SK-N-DZ (cell line): ENCODE measurements at regions not wholly inside any gene's neighbourhood (a gene's known extent, or its start where the extent isn't known, plus 50 kb on each side); places are given as distances from the start of the nearest gene placed in this dataset.

Experiments
- DNase-seq: peaks from one replicate; pipeline ENCODE4 v3.0.0-alpha.2; 2015; ENCODE audit warnings: low spot score

DNA sequence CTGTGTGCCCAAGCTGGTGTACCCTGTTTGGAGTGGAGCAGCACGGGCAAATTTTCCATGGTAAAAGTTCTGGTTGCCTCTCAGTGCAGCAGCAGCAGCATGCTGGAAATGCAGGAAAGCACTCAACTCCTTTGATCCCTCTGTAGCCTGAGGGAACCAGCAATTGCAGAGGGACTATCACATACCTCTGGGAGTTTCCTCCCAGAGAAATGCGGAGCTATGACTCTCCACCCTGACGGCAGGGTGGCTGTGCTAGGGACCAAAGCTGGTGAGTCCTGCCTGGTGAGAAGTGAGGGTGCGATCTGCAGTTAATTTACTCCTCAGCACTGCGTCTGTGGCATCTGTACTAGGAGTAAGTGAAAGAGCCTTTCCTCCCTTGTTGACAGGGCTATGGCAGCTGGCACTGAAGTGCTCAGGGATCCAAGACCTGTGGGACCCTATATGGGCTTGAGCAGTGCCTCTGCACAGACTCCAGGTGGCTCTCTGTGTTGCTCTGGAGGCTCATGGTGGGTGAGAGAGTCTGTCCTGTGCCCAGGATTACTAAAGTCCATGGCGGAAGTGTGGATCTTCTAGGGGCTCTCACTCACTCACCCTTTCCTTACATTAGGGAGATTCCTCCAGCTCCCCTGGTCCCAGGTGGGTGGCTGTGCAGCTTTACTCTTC, 601.2 kb upstream of the TYRP1 start:
- DNase-seq, result no peak

DNA sequence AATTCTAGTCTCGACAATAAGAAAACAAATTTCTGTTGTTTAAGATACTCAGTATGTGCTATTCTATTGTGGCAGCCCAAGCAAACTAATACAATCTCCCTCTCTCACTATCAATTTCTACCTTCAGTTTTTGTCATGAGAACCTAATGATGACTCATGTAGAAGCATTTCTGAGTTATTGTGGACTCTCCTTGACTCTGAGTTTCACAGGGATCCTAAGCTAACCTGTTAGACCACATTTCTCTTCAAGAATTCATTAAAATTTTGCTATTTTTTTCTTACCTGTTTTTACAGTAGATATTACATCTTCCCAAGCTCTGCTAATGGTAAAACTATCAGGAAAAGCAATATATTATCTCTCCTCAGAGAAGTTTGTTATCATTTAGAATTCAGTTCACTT, 599.1 kb upstream of the TYRP1 start:
- DNase-seq, result no peak

DNA sequence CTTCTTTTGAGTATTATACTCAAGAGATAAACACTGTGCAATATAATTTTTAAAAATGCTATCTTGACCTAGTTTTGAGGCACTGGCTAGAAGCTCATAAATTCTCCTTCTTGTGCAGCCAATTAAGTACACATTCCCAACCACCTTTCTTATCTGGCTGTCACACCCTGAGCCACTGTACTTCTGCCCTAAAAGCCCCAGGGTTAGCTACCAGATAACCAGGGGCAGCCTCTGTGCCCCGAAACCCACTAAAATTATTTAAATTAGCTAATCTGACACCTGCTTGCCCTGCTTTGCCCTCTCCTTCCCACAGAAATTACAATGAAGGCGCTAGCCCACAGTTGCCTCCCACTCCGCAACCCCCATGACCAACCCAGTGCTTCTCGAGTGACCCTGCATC, 597.3 kb upstream of the TYRP1 start:
- no peak for DNase-seq

DNA sequence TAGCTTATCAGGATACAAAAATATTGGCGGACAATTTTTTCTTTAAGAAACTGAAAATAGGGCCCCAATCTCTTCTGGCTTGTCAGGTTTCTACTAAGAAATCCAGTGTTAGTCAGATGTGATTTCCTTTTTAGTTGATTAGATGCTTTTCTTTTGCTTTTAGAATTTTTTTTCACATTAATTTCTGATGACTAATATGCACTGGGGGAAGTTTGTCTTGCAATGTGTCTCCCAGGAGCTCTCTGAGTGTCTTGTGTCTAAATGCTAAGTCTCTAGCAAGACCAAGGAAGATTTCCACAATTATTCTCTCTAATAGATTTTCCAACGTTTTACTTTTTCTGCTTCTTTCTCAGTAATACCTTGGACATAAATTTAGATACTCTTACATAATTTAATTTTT, 559.8 kb upstream of the TYRP1 start:
- DNase-seq, result no peak

DNA sequence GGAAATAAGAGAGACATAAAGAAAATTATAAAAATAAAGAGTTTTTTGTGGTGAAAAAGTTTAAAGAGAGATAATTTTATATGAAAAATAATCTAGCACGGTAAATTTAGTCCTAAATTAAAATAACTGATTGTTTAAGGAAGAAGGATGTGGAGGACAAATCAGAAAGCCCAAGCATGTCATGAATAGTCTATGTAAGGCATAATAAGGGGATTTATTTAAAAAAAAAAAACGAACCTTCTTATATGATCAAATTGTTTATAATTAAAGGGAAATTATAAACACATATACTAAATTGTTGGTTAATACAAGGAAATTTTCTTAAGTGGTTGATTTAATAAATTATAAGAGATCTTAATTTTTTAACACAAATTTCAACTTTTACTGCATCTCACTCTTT, 551.8 kb upstream of the TYRP1 start:
- DNase-seq, result no peak

DNA sequence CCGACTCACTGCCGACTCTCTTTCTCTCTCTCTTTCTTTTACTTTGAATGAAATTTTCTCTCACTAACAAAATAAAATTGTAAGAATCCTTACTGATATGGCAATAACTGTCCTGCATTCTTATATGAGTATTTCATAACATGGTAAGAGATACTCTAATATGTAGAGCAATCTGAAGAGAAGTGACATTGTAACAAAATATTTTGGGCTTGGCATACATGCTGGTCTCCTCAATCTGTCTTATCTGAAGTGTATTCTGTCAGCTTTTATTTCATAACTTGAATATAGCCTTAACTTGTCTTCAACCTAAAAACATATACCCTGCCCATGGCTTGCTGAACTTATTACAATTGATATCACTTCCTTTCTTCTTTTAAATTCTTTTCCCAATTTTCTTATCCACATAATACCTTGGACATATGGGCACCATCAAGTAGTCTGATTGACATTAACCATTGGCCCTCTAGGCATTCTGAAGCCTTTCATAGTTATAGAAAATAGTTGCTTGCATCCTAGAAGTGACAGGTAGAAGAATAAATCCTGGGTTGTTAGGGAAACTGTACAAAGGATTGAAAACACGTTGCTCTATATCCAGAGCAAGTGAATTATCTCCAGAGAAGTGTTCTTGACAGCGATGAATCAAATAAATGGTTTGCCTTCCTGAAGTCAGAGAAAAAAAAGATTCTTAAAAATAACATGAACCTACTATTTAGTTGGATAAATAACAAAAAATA, 537.6 kb upstream of the TYRP1 start:
- DNase-seq, result no peak

DNA sequence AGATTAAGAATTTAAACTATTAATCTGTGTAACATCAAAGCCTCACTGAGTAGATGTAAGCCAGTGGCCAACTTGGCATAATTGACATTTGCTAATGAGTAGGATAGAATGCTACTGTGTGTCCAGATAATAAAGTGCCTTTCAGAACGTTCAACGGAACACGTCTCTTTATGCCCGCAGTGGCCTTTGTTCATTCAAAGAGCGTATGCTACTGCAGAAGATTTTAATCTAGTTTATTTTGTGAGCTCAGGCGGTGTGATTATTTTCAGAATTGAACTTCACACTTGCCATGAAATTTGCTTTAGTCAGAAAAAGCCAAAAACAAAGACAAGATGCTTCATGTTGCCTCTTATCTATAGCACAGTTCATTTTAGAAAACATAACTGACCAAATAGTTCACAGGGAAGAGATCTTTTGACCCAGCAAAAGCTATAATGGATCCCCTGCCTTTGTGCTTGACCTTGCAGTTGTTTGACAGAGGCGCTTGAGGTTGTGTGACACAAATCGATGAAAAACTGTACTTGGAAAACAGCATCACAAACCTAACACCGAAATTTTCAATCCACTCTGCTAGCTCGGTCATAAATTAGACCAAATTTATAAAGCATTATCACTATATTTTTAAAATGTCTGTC, 530.9 kb upstream of the TYRP1 start:
- no peak for DNase-seq

DNA sequence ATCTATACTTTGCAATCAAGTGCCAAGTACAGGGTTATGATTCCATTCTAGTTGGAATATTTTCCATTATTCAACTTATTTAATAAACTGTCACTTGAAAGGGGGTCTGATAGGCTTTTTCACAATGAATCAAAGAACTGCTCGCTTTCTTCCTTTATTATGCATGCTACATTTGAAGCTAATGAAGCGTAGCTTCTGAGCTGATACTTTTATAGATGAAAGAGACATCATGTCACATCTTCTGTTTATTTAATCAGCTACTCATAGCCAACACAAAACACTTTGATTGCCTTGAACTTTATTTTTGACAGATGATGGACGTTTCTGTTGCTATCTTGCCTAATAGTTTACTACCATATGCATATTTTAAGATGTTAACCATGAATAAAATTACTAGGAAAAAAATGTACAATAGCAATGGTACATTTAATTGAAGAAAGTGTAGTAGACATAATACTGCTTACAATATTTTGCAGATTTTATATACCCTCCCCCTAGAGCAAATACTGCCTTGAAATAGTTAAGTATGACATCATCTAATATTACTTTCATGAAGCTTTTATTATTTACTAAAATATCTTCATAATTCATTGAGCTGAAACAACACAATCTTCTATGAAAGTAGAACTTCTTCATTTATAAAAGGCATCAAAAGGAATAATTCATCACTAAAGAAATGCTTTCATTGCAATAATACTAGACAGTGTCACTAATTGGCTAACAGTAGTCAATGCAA, 529.3 kb upstream of the TYRP1 start:
- DNase-seq, result no peak

DNA sequence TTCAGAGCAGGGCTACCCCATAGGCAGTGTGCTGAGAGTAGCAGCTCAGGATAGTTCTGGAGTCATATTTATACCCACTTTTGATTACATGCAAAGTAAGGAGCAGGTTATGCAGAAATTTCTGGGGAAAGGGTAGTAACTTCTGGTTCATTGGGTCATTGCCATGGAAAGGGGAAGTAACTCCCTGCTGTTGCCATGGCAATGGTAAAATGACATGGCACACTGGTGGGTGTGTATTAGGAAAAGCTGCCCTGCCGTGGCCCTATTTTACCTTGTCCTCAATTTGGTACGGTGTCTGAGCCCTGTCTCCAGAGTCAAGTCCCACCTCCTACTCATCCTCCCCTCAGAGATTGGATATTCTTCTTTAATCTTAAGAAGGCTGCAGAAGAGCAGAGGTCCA, 526.7 kb upstream of the TYRP1 start:
- DNase-seq, result no peak

DNA sequence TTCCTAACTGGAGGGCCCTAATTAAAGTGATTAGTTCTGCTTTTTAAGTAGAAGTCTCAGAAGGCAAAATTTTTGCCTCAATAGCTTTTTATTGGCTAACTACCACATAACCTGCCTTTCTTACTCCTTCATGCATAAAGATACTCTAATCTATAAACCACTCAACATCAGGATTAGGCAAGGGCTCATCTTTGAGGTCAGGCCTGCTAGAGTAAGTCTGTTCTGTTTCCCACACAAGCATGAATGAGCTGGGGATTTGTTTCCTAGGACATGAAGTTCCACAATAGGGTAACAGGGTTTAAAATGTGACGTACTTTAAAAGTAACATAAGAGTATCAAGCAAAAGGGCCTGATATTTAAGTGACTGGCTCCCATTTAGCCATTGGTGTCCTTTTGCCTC, 522.7 kb upstream of the TYRP1 start:
- no peak for DNase-seq

DNA sequence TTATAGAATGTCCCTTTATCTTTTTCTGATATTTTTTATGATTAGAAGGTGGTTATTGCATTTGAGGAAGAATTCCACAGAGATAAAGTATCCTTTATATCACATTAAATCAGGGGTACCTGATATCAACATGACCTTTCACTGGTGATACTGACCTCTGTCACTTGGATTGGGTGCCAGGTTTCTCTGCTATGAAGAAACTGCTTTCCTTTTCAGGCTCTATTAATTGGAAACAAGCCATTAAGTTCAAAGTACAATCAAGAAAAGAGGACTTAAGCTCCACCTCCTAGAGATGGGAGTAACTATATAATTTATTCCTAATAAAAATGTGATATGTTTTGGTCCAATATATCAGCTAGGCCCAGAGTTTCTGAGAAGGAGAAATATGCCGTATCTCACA, 514.6 kb upstream of the TYRP1 start:
- no peak for DNase-seq

DNA sequence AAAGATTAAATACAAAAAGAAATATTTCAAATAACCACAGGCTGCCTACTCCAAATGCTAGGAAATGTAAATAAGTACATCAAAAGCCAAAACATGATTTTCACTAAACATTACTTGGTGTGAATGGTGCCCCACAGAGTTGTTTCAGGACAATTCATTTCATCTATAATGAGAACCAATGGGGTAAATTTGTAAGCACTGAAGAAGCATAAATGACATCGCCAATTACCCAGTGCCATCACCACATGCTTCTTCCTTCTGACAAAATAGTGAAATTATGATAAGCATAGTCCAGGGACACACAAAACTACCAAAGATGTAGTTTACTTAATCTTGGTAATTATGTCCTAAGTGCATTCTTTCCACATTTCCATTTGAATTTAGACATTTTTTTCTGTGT, 510.4 kb upstream of the TYRP1 start:
- DNase-seq, result no peak

DNA sequence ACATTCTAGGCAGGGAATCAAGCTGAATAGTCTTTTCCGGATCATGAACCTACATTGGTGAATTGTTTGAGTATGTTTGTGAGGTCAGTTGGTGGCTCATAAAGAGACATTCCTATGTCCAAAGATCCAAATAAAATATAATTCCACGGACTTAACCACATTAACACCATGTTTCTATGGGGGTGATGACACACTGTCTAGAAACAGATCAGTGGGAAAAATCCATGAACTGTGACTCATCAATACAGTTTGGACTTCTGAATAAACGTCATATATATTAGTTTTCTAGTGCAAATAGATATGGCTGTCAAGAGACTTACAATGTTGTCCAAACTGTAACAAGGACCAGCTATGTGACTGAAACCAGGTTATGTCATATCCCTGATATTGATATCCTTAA, 509.9 kb upstream of the TYRP1 start:
- no peak for DNase-seq

DNA sequence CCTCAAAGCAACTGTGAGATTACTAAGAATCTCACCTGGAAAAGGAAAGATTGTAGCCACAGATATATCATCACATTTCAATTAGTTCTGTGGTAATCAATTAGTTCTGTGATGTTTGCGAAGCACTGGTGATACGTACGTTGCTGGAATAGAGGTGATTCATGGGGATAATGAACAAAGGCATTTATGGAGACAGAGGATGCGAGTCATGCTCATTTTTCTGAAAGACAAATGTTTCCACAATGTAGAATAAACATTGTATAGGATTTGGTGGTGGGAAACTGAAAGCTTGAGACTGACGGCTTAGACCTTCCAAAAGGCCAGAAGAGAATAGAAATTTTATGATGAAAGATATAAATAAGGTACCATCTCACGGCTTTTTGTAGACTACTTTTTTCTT, 507.3 kb upstream of the TYRP1 start:
- no peak for DNase-seq

DNA sequence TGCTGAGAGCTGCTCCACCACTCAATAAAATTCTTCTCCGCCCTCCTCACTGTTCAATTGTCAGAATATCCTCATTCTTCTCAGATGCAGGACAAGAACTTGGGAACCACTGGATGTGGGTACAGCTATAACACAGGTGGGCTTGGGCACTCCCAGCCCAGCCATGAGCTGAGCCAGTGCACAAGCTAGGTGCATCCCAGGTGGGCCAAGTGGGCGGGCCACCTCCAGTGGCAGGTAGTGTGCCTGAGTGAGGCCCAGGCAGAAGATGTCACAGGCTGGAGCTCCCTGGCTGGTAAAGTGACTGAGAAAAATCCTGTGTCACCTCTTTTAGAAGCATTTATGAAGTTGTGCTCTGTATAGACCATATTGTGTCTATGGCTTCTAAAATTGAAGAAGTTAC, 501.6 kb upstream of the TYRP1 start:
- no peak for DNase-seq

DNA sequence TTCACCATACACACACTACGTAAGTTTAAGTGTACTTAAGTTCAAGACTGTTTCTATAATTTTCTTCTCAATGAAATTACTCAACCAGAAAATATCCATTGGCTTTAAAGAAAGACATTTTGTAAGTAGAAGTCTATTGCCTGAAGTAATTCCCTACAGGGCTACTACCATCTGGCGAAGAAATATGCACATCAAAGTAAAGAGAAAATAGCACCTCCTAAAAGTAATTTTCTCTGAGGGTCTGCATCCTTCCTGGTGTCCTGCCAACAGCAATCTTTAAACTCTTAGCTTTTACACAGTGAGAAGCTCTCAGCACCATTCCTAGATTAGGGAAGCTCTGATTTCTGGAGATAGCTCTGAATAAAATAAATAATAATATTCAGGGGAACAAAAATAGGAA, 498.5 kb upstream of the TYRP1 start:
- DNase-seq, result no peak

DNA sequence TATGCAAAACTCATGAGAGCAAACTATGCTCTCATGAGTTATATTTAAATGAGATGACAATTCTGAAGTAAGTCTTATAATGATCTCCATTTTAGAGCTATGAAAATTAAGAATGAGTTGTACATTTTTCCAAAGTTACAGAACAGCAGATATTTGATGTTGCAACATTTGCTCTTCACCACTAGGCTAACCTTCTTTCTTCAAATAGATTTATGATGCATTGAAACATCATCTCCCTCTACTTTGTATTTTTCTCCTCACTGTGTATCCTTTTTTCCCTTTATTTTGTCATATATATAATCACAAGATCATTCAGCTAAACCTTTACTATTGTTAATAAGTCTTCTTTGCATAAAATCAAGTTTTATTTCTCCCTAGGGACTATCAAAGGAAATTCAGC, 497.7 kb upstream of the TYRP1 start:
- no peak for DNase-seq

DNA sequence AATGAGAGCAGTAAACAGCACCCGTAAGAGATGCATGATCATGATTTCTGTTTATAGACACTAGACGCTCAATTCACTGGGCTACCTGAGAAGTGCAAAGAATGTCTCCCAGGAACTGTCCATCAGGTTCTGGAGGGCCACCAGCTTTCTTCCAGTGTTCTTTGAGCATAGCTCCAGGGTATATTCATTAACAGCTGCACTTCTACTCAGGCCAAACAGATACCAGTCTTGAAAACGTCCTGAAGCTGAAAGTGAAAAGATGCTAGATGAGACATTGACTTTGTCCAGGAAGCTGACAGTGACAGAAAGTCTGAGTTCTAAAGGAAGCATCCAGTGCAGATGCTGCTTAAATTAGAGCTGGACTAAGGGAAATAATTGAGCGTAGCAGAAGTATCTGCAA, 488.7 kb upstream of the TYRP1 start:
- DNase-seq, result no peak

DNA sequence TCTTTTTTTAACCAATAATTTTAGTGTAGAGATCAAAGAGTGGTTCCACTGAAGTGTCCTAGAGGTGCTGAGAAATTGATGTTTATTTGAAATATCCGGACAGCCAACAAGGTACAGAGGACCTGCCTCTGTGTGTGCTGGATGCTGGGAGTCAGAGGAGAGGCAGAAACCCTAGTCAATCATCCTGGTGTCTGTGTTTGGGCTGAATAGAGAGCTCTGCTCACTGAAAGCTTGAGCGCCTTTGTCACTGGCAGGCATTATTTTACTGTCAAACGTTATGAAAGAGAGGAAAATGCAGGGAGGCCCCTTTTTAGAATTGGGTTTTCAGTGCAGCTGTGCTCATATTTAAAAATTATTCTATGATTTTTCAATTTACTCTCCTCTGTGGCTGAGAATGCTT, 480.3 kb upstream of the TYRP1 start:
- no peak for DNase-seq

DNA sequence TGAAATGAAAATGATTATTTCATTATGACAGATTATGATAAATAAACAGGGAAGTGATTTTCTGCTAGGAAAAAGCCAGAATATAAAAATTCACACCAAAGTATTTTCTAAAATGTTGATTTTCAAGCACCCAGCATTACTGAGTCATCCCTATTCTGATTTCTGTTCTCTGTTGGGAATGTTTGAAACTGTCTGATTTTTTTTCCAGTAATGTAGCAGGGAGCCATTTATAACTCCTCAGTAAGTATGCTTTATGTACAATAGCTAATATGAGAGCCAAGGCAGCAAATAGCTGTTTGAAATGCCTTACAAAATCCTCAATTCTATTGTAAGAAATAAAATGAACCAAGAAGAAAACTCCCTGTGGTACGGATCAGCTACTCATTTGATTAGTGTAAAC, 471.7 kb upstream of the TYRP1 start:
- DNase-seq, result no peak

DNA sequence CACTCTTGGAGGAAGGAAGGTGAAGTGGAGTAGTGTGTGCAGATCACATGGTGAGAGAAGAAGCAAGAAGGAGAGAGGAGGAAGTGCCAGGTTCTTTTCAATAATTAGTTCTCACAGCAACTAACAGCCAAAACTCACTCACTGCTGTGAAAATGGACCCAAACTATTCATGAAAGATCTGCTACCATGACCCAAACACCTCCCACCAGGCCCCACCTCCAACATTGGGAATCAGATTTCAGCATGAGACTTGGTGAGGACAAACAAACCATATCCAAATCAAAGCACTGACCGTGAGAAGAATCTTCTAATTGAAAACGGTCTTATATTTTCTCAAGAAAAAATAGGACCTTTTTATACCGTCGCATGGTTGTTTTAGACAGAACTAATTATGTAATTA, 468.7 kb upstream of the TYRP1 start:
- DNase-seq, result no peak

DNA sequence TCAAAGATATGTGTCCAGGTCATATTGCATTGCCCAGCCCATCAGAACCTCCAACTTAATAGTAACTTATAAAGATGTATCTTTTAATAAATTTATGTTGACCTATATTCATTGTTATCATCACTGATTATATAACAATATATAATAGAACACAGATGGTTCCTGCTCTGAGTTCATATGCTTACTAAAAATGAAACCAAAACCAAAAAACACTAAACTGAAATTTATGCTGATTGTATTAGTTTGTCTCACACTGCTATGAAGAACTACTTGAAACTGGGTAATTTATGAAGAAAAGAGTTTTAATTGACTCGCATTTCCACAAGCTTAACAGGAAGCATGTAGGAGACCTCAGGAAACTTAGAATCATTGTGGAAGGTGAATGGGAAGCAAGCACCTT, 462.5 kb upstream of the TYRP1 start:
- no peak for DNase-seq

DNA sequence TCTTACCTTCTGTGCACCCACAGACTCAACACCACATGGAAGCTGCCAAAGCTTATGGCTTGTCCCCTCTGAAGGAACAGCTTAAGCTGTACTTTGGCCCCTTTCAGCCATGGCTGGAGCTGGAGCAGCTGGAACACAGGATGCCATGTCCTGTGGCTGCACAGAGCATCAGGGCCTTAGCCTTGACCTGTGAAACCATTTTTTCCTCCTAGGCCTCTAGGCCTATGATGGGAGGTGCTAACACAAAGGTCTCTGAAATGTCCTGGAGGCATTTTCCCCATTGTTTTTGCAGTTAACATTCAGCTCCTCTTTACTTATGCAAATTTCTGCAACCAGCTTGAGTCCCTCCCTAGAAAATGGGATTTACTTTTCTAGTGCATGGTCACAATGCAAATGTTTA, 461.4 kb upstream of the TYRP1 start:
- no peak for DNase-seq
